ENCODE measurements at regions not wholly inside any gene's neighbourhood (a gene's known extent, or its start where the extent isn't known, plus 50 kb on each side); places are given as distances from the start of the nearest gene placed in this dataset.

DNA sequence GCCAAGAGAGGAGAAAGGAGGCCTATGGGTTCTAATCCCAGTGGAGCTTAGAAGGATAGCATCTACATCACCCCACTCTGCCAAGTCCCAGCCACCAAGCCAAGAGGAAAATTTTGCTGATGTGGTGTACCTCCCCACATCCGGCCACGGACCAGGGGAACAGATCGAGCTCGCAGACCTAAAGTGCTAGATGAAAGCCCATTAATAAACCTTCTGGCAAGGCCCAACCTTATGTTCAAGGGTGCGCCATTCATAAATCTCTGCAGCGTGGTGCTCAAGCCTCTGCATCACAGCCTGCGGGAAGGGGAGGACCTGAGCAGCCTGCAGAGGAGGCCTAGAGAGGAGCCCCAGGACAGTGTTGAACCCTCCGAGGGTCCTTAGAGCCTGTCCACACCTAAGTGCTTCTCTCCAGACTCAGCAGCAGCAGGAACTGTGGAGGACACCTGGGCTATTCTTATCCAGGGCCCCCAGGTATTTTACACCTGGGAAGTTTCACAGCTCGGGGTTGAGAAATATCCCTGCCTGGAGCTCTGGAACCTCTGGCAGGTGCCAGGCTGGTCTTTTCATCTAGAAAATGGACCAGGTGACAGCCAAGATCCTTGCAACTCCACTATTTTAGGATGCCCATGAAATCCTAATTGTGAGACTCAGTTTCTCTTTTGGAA is 68.0 kb downstream of the MRPL46 start:
- ATAC-seq, result no peak

DNA sequence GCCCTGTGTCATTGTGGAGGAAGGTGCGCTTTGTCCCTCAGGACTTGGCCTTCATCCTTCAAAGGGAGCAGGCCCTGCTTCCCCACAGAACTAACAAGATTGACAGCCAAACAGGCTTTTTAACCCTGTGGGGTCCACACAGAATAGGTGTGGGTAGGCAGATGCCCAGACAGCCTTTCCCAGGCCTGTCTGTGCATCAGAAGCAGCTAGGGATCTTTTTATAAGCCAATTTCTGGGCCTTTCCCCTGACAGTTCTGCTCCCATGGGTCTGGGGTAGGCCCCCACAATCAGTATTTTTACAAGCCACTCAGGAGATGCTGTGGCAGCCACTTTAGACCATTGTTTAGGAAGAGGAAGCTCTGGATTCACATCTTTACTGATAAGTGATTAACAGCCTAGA is 69.2 kb downstream of the MRPL46 start:
- Histone ChIP-seq H3K27me3 (ENCODE audit: low read depth) (peaks cover 4% of the 10 kb centered on the region), H3K27ac (no peak overlapping the region), H3K36me3 (no peaks in the 10 kb centered on the region), H3K9me3 (no peaks in the 10 kb centered on the region), H3K4me3 (no peak overlapping the region), H3K4me1 (no peaks in the 10 kb centered on the region)
- intact Hi-C loops (cut with DNase I), result no loop called here
- TF ChIP-seq, protein P1, sequence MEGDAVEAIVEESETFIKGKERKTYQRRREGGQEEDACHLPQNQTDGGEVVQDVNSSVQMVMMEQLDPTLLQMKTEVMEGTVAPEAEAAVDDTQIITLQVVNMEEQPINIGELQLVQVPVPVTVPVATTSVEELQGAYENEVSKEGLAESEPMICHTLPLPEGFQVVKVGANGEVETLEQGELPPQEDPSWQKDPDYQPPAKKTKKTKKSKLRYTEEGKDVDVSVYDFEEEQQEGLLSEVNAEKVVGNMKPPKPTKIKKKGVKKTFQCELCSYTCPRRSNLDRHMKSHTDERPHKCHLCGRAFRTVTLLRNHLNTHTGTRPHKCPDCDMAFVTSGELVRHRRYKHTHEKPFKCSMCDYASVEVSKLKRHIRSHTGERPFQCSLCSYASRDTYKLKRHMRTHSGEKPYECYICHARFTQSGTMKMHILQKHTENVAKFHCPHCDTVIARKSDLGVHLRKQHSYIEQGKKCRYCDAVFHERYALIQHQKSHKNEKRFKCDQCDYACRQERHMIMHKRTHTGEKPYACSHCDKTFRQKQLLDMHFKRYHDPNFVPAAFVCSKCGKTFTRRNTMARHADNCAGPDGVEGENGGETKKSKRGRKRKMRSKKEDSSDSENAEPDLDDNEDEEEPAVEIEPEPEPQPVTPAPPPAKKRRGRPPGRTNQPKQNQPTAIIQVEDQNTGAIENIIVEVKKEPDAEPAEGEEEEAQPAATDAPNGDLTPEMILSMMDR (IDR thresholded peaks at IDR 0.05), result no peak
- DNase-seq (no peak), ATAC-seq (no peak)

More for the DNA sequence above, 68.0 kb downstream of the MRPL46 start:
- no peak overlapping the region for H3K4me3 ChIP-seq
- H3K4me1 ChIP-seq, result no peaks in the 10 kb centered on the region
- peaks cover 4% of the 10 kb centered on the region for H3K27me3 ChIP-seq (ENCODE audit: low read depth)
- intact Hi-C loops (cut with DNase I), result no loop called here
- no peaks in the 10 kb centered on the region for H3K36me3 ChIP-seq
- TF ChIP-seq, protein P1 (IDR thresholded peaks at IDR 0.05), result no peak
- DNase-seq, result no peak
- H3K27ac ChIP-seq, result no peak overlapping the region
- no peaks in the 10 kb centered on the region for H3K9me3 ChIP-seq

DNA sequence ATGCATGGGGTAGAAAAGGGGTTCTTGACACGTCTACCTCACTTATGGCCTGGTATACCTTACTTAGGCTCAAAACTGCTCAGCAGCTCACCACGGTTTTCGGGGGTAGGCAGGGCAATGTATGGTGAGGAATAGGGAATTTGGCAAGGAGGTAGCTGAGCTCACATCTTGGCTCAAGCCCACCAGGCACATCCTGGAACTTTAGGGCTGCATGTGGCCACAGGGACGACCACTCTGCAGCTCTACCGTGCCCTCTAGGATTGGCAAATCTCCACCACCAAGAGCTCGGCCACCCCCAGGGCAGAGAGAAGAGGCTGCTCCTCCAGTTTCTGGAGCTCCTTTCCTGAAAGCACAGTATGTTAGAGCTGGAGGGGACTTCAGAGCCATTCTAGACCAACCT is 69.7 kb downstream of the MRPL46 start:
- peaks cover 4% of the 10 kb centered on the region for H3K27me3 ChIP-seq (ENCODE audit: low read depth)
- no peaks in the 10 kb centered on the region for H3K36me3 ChIP-seq
- intact Hi-C loops (cut with DNase I), result no loop called here
- no peak for ATAC-seq
- no peaks in the 10 kb centered on the region for H3K4me1 ChIP-seq
- TF ChIP-seq, protein P1 (IDR thresholded peaks at IDR 0.05), result no peak
- no peak overlapping the region for H3K4me3 ChIP-seq
- H3K9me3 ChIP-seq, result no peaks in the 10 kb centered on the region
- DNase-seq, result no peak
- no peak overlapping the region for H3K27ac ChIP-seq

DNA sequence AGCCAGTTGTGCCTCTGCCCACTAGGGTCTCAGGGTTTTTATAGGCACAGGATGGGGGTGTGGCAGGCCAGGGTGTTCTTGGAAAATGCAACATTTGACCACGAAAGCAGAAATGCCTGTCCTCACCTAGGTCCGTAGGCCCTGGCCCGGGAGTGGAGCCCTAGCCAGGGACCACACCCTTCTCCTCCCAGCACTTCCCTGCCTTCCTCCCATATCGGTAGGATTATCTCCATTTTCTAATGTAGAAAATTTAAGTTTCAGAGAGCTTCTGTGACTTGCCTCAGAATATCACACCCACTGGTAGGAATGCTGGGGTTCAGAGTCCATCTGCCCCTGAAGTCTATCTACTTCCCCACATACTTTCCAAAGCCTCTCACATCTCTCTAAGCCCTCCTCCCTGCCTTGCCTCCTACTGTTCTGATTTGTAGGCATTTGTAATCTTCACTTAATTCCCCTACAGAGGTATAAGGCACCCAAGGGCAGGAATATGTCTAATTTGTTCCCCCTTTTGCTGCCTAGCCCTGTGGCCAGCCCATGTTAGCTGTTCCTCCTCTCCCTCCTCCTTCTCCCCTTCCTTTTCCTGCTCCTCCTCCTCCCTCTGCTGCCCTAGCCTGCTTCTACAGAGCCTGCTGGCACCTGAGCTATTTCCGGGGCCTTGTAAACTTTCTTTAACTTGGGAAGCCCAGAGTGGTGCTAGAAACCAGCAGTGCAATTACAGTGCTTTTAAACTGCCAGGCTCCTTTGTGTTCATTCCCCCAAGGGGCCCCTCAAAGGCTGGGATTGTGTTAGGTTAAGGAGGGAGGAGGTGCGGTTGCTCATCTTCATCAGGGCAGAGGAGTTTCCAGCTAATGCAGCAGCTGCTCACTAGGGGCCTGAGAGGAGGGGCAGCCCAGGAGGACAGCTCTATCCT is 71.1 kb downstream of the MRPL46 start:
- TF ChIP-seq, protein P1 (IDR thresholded peaks at IDR 0.05), result no peak

DNA sequence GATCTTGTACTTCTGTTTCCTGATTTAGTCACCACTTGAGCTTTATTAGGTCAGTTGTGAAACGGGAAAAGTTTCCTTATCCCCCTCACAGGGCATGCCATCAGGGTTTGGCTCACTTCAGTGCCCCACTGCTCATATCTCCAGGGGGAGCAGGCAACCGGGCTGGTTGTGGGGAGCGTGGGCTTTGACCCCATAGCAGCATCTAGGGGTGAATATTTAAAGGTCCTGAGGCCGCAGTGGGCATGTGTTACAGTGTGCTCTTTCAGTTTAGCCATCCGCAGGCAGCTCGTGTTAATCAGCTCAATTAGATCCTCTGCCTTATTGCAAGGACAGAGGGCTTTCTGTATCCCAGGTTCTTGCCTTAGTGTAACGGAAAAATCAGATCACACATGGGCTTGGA is 71.9 kb downstream of the MRPL46 start:
- Histone ChIP-seq H3K4me3 (no peak overlapping the region), H3K4me1 (no peaks in the 10 kb centered on the region), H3K27me3 (ENCODE audit: low read depth) (peaks cover 4% of the 10 kb centered on the region), H3K9me3 (no peaks in the 10 kb centered on the region), H3K27ac (no peak overlapping the region), H3K36me3 (no peaks in the 10 kb centered on the region)
- no peak for ATAC-seq
- intact Hi-C loops (cut with DNase I), result no loop called here
- TF ChIP-seq, protein P1 (IDR thresholded peaks at IDR 0.05), result no peak
- DNase-seq, result no peak

More for the DNA sequence above, 71.1 kb downstream of the MRPL46 start:
- H3K36me3 ChIP-seq, result no peaks in the 10 kb centered on the region
- no peaks in the 10 kb centered on the region for H3K9me3 ChIP-seq
- DNase-seq (no peak), ATAC-seq (no peak)
- intact Hi-C loops (cut with DNase I), result no loop called here
- no peak overlapping the region for H3K27ac ChIP-seq
- peaks cover 4% of the 10 kb centered on the region for H3K27me3 ChIP-seq (ENCODE audit: low read depth)
- H3K4me3 ChIP-seq, result no peak overlapping the region
- no peaks in the 10 kb centered on the region for H3K4me1 ChIP-seq

Data from lower lobe of right lung (tissue), 2 donors.